Parathyroid adenoma (tissue), 2 donors: ENCODE measurements at regions not wholly inside any gene's neighbourhood (a gene's known extent, or its start where the extent isn't known, plus 50 kb on each side); places are given as distances from the start of the nearest gene placed in this dataset.

Source experiments
- H2AFZ ChIP-seq: fragments of 300-600 bp; sonication (generic); one replicate; pipeline ENCODE4 v1.7.0; 2017; ENCODE audit warnings: antibody characterized with exemption, mild to moderate bottlenecking
- H3K27ac ChIP-seq: fragments of 300-600 bp; sonication (generic); one replicate; pipeline ENCODE4 v1.7.0; 2017
- H3K27me3 ChIP-seq: fragments of 300-600 bp; sonication (generic); one replicate; pipeline ENCODE4 v1.7.0; 2017; ENCODE audit warnings: low read length; ENCODE audit not compliant: control insufficient read depth, insufficient read depth
- H3K36me3 ChIP-seq: fragments of 300-600 bp; sonication (generic); one replicate; pipeline ENCODE4 v1.7.0; 2017; ENCODE audit warnings: low read length; ENCODE audit not compliant: control insufficient read depth, insufficient read depth
- H3K4me1 ChIP-seq: fragments of 300-600 bp; sonication (generic); one replicate; pipeline ENCODE4 v1.7.0; 2017; ENCODE audit warnings: control low read depth
- H3K4me2 ChIP-seq: fragments of 300-600 bp; sonication (generic); one replicate; pipeline ENCODE4 v1.7.0; 2017; ENCODE audit warnings: low read length
- H3K4me3 ChIP-seq: fragments of 300-600 bp; sonication (generic); one replicate; pipeline ENCODE4 v1.7.0; 2017; ENCODE audit warnings: low read depth, low read length
- H3K79me2 ChIP-seq: fragments of 300-600 bp; sonication (generic); one replicate; pipeline ENCODE4 v1.7.0; 2017; ENCODE audit warnings: control low read depth
- H3K9ac ChIP-seq: fragments of 300-600 bp; sonication (generic); one replicate; pipeline ENCODE4 v1.7.0; 2017; ENCODE audit warnings: mild to moderate bottlenecking
- H3K9me3 ChIP-seq: fragments of 300-600 bp; sonication (generic); one replicate; pipeline ENCODE4 v1.7.0; 2017; ENCODE audit warnings: low read length; ENCODE audit not compliant: control insufficient read depth
- TF ChIP-seq, protein P1 (sequence below): fragments of 300-600 bp; sonication (generic); IDR thresholded peaks from one replicate; pipeline ENCODE4 v1.7.0; 2017; ENCODE audit warnings: antibody characterized with exemption, mild to moderate bottlenecking
- donor health status: primary hyperparathyroidism.

- Histone ChIP-seq H3K27ac (no peak overlapping the region), H3K9me3 (no peaks in the 10 kb centered on the region), H2AFZ (no peak overlapping the region), H3K4me1 (no peaks in the 10 kb centered on the region), H3K4me2 (no peak overlapping the region), H3K9ac (no peak overlapping the region), H3K27me3 (no peaks in the 10 kb centered on the region), H3K4me3 (no peak overlapping the region), H3K36me3 (no peaks in the 10 kb centered on the region), H3K79me2 (no peaks in the 10 kb centered on the region)
- TF ChIP-seq, protein P1, sequence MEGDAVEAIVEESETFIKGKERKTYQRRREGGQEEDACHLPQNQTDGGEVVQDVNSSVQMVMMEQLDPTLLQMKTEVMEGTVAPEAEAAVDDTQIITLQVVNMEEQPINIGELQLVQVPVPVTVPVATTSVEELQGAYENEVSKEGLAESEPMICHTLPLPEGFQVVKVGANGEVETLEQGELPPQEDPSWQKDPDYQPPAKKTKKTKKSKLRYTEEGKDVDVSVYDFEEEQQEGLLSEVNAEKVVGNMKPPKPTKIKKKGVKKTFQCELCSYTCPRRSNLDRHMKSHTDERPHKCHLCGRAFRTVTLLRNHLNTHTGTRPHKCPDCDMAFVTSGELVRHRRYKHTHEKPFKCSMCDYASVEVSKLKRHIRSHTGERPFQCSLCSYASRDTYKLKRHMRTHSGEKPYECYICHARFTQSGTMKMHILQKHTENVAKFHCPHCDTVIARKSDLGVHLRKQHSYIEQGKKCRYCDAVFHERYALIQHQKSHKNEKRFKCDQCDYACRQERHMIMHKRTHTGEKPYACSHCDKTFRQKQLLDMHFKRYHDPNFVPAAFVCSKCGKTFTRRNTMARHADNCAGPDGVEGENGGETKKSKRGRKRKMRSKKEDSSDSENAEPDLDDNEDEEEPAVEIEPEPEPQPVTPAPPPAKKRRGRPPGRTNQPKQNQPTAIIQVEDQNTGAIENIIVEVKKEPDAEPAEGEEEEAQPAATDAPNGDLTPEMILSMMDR: no peak
Measured at GRCh38 chr7:54843841-54844355, 84.9 kb upstream of the SEC61G start.

DNA sequence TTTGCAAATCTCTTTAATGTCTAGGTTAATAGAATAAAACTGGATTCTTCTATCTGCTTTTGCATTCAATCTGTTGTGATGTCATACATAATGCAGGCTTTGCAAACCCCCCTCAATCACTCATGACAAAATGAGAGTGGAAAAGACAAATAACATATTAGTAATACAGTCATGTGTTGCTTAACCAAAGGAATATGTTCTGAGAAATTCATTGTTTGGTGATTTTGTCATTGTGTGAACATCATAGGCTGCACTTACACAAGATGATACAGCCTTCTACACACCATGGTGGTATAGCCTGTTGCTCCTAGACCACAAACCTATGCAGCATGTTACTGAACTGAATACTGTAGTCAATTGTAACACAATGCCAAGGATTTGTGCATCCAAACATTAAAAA is 87.3 kb upstream of the SEC61G start:
- no peaks in the 10 kb centered on the region for H3K36me3 ChIP-seq
- H3K4me2 ChIP-seq: no peak overlapping the region
- TF ChIP-seq, protein P1: no peak
- no peak overlapping the region for H3K27ac ChIP-seq
- H3K79me2 ChIP-seq: no peaks in the 10 kb centered on the region
- no peaks in the 10 kb centered on the region for H3K4me1 ChIP-seq
- H2AFZ ChIP-seq: no peak overlapping the region
- H3K27me3 ChIP-seq: no peaks in the 10 kb centered on the region
- H3K9me3 ChIP-seq: no peaks in the 10 kb centered on the region
- no peak overlapping the region for H3K4me3 ChIP-seq
- H3K9ac ChIP-seq: no peak overlapping the region

GRCh38 chr7:54847921-54848320 is 88.9 kb upstream of the SEC61G start:
- H3K9me3 ChIP-seq: no peaks in the 10 kb centered on the region
- no peaks in the 10 kb centered on the region for H3K27me3 ChIP-seq
- H3K9ac ChIP-seq: no peak overlapping the region
- TF ChIP-seq, protein P1: no peak
- H3K36me3 ChIP-seq: no peaks in the 10 kb centered on the region
- no peak overlapping the region for H2AFZ ChIP-seq
- H3K4me2 ChIP-seq: no peak overlapping the region
- no peaks in the 10 kb centered on the region for H3K79me2 ChIP-seq
- H3K27ac ChIP-seq: no peak overlapping the region
- H3K4me1 ChIP-seq: no peaks in the 10 kb centered on the region
- no peak overlapping the region for H3K4me3 ChIP-seq

- TF ChIP-seq, protein P1: no peak
Measured at GRCh38 chr7:54856856-54857255, 97.8 kb upstream of the SEC61G start.

DNA sequence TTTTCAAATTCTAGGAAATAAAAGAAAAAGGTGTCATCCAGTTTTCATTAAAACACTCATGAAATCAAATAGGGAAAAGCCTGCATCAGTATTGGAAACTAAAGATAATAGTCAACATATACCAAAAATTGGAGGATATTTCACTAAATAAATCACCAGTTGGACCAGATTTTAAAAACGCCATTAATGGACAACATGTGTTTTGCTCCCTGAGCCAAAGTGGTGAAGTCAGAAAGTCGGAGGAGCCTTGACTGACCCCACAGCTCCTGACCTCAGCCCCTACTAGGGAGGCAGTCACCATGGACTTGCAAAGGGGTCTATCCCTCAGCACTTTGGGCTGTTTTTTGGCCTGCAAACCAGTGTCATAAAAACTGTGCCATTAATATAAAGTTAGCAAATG is 98.3 kb upstream of the SEC61G start:
- TF ChIP-seq, protein P1: no peak
- no peak overlapping the region for H3K4me3 ChIP-seq
- H2AFZ ChIP-seq: no peak overlapping the region
- no peaks in the 10 kb centered on the region for H3K36me3 ChIP-seq
- no peaks in the 10 kb centered on the region for H3K4me1 ChIP-seq
- no peak overlapping the region for H3K4me2 ChIP-seq
- H3K27ac ChIP-seq: no peak overlapping the region
- H3K9ac ChIP-seq: no peak overlapping the region
- no peaks in the 10 kb centered on the region for H3K79me2 ChIP-seq
- H3K27me3 ChIP-seq: no peaks in the 10 kb centered on the region
- H3K9me3 ChIP-seq: no peaks in the 10 kb centered on the region

More at GRCh38 chr7:54856856-54857255, 97.8 kb upstream of the SEC61G start:
- H3K9me3 ChIP-seq: no peaks in the 10 kb centered on the region
- no peaks in the 10 kb centered on the region for H3K36me3 ChIP-seq
- no peaks in the 10 kb centered on the region for H3K79me2 ChIP-seq
- no peak overlapping the region for H3K27ac ChIP-seq
- no peak overlapping the region for H3K9ac ChIP-seq
- no peaks in the 10 kb centered on the region for H3K4me1 ChIP-seq
- no peak overlapping the region for H2AFZ ChIP-seq
- H3K4me2 ChIP-seq: no peak overlapping the region
- no peak overlapping the region for H3K4me3 ChIP-seq
- no peaks in the 10 kb centered on the region for H3K27me3 ChIP-seq
